ENCODE measurements at regions not wholly inside any gene's neighbourhood (a gene's known extent, or its start where the extent isn't known, plus 50 kb on each side); places are given as distances from the start of the nearest gene placed in this dataset.
A peak's percentile ranks its signal among the peaks of the same experiment; 100 is the strongest.

DNA sequence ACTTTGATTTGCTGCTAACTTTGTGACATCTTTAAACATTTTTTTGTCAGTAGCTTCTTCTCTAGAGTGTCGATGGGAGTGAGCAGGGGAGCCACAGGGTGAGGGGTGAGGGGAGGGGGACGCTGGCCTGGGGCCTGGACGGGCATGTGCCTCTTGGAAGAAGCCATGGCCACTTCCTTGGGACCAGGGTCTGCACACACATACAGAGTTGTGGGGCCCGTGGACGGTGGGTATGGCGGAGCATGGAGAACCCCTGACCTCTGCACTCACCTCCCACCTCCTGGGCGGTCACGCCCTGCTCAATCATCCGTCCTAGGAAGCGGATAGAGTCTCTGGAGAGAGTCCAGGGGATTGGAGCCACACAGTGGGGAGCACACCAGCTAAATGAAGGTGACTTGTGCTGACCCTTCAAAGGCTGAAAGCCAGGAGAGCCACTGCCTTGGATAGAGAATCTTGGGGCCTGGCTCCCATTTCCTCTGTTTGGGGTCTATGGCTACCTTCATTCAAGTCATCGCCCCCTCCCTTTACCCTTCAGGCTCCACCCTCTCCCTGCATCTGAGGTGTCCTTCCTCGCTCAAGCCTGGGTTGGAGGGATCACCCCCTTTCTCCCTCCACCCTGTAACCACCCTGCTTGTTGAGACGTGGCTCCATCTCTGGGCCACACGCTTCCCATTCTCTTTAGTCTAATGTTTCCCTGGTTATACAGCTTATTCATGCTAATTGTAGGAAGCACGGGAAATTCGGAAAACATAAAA, 63.9 kb upstream of the HAAO start:
- no peak for DNase-seq (ENCODE audit: low read depth)

DNA sequence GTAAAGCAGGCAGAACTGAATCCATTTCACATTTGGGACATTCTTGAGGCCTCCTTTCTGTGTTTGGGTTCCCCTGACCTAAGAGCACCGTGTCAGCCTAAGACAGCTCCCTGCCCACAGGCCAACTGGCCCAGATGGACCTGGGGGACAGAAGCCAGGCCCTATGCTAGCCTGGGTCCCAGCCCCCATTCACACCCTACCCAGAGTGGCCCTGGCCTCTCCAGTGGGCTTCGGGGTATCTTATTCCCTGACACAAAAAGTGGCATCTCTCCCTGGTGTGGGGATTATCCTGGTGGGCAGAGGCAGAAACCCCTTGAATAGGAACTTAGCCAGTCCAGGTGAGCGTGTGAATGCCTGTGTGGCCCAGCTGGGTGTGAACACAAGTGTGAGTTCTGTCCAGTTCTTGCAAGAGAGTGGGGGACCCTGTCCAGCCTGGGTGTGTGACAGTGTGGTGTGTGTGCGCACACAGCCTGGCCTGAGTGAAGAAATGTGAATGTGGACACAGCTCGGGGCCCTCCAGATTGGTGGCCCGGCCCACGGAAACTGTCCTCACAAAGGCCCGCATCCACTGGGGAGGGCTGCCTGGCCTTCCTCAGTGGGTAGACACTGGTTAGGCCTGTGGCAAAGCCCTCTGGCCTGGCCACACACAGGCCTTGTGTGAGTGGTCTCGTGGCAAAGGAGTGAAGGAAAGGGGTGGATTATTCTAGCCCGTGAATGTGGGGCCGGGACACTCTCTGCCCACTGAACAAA, 63.0 kb upstream of the HAAO start:
- DNase-seq (ENCODE audit: low read depth) = no peak

DNA sequence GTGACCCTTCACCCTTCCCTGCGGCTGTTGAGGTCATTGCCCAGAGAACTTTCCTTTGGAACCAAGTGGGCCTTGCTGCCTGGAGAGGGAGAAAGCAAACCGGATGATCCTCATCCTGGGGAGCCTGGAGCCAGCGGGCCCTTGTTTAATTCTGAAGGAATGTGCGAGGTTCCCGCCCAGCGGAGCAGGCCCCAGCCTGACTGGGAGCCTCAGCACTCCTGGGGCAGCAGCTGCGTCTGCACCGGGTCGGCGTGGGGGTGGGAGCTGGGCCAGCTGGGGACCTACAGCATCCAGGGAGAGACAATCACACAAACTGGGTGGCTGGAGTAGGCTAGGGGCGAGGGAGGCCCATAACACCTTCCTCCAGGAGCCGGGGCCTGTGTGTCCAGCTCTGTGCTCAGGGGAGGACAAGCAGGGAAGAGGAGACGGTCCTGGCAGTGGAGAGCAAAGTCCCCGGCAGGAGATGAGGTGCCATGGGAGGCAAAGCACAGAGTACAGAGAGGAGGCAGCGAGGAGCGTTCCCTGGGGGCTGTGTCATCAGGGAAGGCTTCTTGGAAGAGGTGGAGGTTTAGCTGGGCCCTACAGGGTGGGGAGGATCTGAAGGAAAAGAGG, 61.9 kb upstream of the HAAO start:
- no peak for DNase-seq (ENCODE audit: low read depth)

DNA sequence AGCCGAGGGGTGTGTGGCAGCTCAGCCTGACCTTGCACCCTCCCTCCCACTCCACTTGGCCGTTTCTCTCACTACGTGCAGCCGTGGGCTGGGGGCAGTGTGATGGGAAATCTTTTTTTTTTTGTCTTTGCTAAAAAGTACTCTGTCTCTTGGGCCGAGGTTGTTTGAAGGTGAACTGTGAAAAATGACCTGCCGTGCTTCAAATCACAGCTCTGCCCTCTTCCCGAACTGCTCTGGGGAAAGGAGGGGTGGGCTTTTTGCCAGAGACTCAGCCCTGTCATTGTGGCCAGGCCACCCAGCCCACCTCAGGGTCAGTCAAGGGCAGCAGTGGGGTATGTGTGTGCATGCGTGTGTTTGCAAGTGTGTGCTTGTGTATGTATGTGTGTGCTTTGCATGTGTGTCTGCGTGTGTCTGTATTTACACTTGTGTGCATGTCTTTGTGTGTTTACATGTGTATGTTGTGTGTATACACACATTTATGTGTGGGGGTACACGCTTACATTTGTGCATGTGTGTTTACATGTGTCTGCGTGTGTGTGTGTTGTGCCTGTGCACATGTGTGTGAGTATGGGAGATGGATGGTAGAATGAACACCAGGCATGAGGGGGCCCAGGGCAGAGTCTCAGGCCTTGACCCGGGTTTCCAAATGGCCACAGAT, 61.3 kb upstream of the HAAO start:
- DNase-seq (ENCODE audit: low read depth) = no peak

DNA sequence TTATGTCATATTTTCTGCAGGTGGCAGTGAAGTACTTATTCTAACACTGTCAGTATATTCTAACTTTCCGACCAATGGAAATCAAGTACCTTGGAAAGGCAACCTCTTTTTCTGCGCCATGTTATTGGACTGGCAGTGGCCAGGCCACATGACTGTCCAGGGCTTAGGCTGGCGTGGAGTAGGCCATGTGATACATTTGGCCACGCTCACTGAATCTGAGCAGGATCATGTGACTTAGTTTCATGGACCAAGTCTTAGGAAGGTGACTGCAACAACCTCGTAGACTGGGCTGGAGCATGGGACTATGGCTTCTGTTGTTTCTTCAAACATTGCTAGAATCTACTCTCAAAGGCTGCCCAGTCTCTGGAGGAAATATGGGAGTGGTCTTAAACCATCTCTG, 60.4 kb upstream of the HAAO start:
- DNase-seq (ENCODE audit: low read depth) = no peak

DNA sequence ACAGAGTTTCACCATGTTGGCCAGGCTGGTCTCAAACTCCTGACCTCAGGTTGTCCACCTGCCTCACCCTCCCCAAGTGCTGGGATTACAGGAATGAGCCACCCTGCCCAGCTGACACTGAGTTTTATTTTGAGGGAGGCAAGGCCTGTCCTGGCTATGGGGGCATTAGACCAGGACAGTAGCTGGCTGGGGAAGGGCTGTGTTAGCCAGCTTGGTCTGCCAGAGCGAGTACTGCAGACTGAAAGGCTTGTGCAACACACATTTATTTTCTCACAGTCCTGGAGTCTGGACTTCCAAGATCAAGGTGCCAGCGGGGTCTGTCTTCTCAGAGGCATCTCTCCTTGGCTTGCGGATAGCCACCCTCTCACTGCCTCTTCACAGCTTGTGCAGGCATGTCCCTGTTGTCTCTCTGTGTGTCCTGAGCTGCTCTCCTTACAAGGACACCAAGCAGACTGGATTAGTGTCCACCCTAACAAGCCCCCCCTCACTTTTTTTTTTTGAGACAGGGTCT, 59.4 kb upstream of the HAAO start:
- no peak for DNase-seq (ENCODE audit: low read depth)

DNA sequence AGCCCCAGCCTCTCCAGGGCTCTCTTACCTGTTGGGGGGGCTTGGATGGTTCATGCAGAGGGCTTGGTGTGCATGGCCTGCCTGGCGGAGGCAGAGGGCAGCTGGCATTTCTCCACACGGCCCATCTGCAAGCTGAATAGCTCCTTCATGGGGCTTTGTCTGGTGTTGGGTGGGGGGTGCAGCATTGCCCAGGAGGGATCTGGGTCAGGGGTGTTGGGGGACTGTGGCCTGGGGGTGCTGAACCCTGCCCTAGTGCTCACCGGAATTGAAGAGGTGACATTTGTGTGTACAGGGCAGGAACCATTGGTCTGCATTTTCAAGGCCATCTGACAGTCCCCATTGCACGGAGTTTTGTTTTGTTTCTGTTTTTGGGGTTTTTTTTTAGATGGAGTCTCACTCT, 58.8 kb upstream of the HAAO start:
- no peak for DNase-seq (ENCODE audit: low read depth)

DNA sequence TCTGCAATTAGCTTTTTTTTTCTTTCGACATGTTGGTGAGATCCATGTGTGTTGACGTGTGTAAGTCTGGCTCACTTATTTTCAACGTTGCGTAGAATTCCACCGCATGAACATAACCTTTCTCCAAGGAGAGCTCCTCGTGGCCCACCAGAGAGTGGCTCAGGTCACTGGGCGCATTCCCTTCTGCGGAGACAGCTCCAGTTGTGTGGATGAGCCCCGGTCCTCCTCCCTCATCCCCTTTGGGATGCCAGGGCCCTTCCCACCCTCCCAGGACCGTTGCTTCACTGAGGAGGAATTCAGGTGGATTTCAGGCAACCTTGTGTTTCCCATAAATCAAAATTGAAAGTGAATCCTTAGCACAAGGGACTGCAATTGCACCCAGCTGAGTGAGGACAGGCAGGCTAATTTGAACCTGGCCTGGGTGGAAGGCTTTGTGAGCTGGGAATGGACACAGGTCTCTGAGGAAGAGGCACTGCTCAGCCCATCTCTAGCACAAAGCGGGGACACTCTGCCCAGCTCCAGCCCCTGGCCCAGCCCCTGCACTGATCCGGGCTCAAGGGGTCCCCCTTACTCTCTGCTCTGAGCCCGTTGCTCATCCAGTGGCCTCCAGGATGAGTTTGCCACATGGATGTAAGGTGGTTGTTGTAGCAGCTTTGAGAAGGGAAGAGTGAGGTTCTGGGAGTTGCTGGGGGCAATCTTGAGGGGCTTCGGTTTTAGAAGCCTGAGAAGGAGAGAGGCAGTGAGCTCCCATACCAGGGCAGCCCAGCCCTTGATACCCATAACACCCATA, 57.8 kb upstream of the HAAO start:
- DNase-seq (ENCODE audit: low read depth) = no peak

DNA sequence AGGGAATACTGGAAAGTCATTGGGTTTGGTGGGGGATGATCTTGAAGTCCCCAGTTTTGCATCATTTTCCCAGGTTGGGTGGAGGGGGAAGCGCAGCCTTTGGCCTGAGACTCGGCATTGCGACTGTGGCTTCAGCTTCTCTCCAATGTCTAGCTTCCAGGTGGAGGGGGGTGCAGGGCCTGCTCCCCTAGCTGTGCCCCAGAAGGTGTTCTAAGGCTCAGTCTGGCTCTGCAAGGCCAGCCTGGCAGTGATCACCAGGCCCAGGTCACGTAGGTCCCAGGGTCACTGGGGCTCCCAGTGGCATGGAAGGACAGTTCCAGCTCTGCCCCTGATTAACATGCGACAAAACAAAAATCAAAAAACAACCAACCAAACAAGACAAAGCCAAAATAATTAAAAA, 56.9 kb upstream of the HAAO start:
- DNase-seq (ENCODE audit: low read depth) = no peak

DNA sequence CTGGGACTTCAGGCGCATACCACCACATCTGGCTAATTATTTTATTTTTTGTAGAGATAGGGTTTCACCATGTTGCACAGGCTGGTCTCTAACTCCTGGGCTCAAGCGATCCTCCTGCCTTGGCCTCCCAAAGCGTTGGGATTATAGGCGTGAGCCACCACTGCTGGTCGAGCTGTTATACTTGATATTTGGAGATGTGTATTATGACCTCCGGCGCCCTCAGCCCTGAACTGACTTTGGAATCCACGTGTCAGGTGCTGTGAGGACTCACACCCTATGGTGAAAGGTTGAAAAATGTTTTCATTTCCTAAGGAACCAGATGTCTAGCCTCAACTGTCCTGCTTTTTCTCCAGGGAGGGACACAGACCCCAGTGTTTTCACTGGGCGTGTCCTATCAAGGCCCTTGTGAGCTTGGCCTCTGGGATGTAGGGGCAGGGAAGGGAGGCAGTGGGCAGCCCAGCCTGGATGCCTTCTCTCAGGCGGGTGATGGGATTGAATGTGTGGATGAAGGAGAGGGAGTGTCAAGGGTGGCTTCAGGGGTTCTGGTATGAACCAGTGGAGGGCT, 56.4 kb upstream of the HAAO start:
- DNase-seq (ENCODE audit: low read depth) = no peak

DNA sequence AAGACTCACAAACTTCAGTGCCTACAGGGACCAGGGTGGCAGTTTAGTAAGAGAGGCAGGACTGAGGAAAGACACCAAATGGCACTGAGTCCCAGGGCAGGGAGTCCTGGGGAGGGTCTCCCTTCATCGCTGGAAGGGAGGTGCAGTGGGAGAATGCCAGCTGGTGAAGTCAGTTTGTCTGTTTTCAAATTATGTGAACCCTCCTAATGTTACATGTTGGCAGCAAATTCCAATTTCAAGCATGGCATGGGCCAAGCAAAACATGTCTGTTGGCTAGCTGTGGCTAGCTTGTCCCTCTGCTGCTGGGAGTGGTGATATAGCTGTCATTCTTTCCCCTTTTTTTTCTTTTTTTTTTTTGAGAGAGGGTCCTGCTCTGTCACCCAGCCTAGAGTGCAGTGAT, 55.9 kb upstream of the HAAO start:
- DNase-seq (ENCODE audit: low read depth) = no peak

DNA sequence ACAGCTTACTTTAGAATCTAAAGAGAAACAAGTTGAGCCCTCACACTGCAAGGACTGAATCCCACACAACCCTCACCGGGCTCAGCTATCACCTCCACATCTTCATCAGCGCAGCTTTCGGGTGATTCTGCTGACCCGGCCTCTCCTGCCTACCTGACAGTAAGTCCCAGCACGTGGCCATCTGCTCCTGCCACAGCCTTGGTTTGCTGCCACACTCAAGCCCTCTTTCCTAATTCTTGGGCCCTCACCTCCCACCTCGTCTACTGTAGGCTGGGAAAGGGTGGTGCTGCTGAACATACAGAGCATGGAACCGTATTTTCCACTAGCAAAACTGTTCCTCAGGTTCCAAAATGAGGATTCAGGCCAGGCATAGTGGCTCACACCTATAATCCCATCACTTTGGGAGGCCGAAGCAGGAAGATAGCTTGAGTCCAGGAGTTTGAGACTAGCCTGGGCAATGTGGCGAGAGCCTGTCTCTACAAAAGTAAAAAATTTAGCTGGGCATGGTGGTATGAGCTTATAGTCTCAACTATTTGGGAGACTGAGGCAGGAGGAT, 55.3 kb upstream of the HAAO start:
- no peak for DNase-seq (ENCODE audit: low read depth)

DNA sequence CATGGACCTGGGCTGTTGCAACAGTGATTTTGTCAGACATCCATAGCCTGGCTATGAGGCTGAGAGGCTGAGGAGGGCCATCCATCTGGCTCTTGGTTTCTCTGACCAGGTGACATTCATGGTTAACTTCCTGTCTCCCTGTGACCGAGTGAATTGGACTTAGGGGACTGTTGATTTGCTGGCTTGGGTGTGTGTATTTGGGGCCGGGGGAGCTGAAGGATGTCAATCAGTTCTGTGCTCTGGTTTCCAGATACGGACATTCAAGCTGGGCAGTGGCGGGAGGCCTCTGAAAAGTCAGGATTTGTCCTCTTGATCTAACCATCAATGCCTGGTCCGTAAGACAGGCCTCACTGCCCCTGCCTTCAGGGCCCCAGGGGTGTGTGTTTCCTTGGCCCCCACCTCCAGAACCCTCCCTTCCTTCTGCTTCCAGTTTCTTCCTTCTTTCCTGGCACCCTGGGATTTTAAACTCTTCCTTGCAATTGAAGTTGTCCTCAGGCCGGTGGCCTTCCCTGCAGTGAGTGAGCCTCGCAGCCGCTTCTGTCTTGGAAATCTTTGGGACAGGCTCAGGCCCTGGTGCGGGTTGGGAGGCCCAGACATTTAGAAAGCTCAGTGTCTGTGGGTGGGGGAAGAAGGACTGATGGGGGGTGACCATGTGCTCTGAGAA, 54.7 kb upstream of the HAAO start:
- DNase-seq (ENCODE audit: low read depth) = no peak

DNA sequence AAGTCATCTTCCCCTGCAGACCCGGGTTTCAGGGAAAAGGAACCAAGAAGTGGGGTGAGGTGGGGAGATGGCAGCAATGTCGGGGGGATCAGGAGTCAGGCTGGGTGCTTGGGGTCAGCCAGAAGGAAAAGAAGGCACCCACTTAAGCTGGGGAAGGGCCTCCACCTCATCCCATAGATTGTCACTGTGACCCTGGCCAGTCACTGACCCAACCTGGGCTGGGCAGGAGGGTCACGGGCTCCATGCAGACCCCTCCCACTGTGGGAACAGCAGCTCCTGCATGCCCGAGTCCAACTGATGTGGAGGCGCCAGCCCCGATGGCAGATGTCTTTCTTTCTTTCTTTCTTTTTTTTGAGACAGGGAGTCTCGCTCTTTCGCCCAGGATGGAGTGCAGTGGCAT, 53.6 kb upstream of the HAAO start:
- no peak for DNase-seq (ENCODE audit: low read depth)

DNA sequence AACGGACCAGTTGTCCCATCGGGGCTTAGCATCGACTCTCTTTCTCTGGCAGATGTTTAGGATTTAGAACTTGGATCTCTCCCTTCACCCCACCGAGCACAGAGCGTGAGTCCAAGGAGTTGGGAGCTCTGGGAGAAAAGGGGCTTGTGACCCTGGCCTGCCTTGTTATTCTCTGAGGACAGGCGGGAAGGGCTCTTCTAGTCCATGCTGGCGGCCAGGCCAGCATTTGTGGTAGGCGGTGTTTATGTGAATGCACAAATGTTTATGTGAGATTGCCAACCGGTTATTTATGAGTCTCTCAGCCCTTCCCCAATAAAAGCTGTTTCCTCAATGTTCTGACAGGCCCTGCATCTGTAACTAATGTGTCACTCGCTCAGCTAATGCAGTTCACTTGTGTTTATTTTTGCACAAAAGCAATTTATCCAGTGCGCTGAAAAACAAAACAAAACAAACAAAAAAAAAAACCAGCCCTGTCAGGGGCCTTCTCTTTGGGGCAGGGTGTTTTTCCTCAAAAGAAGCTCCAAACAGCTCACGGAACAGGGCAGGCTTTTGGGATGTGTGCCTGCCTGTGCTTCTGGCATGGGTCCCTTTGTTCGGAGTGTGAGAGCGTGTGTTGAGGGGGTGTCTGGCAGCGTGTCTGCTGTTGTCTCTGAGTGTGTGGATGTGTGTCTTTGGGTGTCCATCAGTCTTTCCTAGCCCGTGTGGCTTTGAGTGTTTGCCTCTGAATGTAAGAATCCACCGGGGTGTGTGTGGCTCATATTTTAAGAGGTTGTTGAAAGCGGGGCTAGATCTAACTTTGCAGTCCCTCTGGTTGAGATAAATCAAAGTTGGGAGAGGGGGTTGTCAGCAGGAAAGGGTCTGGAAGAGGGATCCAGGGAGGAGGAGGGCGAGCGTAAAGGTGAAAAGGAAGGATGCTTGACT, 52.8 kb upstream of the HAAO start:
- DNase-seq (ENCODE audit: low read depth) = peak; percentile 81

DNA sequence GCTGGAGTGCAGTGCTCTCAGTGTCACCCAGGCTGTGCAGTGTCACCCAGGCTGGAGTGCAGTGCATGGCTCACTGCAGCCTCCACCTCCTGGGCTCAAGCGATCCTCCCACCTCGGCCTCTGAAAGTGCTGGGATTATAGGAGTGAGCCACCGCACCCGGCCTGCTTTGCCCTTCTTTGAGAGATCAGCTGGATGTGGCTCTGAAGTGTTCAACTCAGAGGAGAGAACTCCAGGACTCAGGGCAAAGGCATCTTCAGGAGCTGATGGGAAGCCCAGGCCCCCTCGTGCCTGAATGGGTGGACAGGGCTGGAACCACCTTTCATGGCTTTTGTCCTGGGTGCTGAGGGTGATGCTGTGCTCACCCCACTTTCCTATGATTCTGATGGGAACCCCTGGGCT, 52.0 kb upstream of the HAAO start:
- no peak for DNase-seq (ENCODE audit: low read depth)

DNA sequence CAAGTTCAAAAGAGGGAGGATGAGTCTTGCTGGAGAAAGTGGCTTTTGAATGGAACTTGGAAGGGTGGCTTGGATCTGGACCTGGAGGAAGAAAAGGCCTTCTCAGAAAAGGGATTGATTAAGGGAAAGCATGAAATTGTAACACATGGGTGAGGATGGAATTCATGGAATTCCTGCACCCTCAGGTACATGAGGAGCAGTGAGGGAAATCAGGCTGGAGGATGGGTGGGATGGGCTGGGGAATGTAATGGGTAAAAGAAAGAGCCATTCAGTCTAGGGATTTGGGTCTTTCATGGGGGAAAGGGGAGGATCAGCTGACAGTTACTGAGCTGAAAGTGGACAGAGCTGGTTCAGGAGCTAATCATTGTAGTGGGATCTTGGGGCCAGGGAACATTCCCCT, 51.2 kb upstream of the HAAO start:
- no peak for DNase-seq (ENCODE audit: low read depth)

DNA sequence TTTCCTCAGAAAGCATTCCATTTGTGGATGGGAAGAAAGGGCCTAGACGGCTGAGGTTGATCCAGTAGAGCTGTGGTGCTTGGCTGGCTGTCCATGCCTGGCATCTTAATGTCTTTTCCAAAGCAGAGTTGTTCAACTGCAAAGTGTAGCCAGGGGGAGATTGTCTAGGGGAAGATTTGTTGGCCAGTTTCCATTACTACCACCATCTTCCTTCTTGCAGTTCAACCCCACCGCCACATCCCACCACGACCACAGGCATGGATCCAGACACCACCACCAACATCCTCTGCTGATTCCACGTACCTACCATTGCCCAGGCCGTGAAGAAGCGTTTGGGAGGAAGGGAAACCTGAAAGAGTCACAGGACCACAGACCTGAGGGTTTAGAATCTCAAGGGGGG, 50.7 kb upstream of the HAAO start:
- no peak for DNase-seq (ENCODE audit: low read depth)

DNA sequence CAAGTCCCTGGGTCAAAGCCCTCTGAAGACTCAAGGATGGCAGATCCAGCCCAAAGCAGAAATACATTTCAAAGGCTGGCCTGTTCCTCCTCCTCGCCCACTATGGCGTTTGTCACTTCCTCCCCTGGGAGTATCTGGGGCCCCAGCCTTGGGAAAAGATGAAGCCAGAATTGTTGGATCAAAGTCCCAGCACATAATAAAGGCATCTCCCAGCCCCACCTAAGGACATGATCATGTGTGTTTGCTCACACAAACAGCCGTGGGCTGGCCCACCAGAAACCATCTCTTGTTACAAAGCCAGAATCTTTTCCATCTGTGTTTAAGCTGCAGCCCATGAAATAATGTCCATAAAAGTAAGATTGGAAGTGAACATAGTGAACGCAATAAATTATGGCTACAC, 50.1 kb upstream of the HAAO start:
- no peak for DNase-seq (ENCODE audit: low read depth)

Measured in M059J (cell line).